Esophagus muscularis mucosa (tissue), 3 donors: ENCODE measurements at regions not wholly inside any gene's neighbourhood (a gene's known extent, or its start where the extent isn't known, plus 50 kb on each side); places are given as distances from the start of the nearest gene placed in this dataset.

Experiments
- EP300 ChIP-seq: sonication (generic); formaldehyde crosslinking; IDR thresholded peaks from one replicate; pipeline ENCODE4 v1.6.1; 2017; ENCODE audit warnings: antibody characterized with exemption
- TF ChIP-seq, protein P1 (sequence below), 3 experiments: fragments of 200-600 bp in 2 of 3; fragments of 450-650 bp in 1 of 3; sonication (generic) in 2 of 3; IDR thresholded peaks; one replicate each; pipeline ENCODE4 v1.5.1; 2017 to 2019; ENCODE audit warnings: antibody characterized with exemption in 3 of 3, mild to moderate bottlenecking in 2 of 3, moderate library complexity in 1 of 3

DNA sequence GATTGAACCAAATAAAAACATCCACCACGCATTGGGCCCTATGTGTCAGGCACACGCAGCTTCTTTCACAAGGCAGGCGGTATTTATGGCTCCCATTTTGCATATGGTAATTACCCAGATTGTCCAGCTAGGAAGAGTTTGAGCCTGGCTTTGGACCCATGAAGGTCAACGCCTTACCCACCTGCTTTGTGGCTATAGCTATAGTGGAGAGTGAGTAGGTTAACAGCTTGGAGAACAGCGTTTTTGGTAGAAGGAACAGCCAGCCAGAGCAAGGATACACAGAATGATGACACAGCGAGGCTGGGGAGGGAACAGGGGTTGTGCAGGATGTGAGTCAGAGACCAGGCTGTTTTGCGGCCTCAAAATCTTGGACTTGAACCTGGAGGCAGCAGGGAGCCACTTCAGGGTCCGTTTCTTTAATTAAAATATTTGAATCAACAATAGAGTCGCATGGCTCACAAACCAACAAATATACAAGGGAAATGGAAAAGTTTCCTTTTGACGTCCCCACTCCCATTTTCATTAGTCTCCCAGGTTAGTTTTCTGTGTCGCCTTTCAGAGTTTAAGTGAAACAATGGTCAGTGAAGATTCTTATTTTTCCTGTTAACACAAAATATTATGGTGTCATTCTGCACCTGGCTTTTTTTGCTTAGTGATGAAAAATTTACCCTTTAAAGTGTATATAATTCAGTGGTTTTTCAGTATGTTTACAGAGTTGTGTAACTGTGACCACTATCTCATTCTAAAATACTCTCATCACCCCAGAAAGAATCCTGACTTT is 118.2 kb upstream of the STX18 start:
- TF ChIP-seq, protein P1, sequence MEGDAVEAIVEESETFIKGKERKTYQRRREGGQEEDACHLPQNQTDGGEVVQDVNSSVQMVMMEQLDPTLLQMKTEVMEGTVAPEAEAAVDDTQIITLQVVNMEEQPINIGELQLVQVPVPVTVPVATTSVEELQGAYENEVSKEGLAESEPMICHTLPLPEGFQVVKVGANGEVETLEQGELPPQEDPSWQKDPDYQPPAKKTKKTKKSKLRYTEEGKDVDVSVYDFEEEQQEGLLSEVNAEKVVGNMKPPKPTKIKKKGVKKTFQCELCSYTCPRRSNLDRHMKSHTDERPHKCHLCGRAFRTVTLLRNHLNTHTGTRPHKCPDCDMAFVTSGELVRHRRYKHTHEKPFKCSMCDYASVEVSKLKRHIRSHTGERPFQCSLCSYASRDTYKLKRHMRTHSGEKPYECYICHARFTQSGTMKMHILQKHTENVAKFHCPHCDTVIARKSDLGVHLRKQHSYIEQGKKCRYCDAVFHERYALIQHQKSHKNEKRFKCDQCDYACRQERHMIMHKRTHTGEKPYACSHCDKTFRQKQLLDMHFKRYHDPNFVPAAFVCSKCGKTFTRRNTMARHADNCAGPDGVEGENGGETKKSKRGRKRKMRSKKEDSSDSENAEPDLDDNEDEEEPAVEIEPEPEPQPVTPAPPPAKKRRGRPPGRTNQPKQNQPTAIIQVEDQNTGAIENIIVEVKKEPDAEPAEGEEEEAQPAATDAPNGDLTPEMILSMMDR (IDR thresholded peaks at IDR 0.05): no peak
- no peak for TF ChIP-seq EP300
